CD14-positive monocyte (primary cell): ENCODE measurements at regions not wholly inside any gene's neighbourhood (a gene's known extent, or its start where the extent isn't known, plus 50 kb on each side); places are given as distances from the start of the nearest gene placed in this dataset.

Experiments
- DNase-seq, 3 donors: peaks; one replicate each; pipeline ENCODE4 v3.0.0-alpha.2; 2011 to 2022
- H2AFZ ChIP-seq: 2 replicates; pipeline ENCODE4 v1.6.0; 2012; ENCODE audit warnings: mild to moderate bottlenecking, low read depth, low read length, inconsistent platforms; ENCODE audit not compliant: insufficient read depth, poor library complexity, severe bottlenecking
- H3K27ac ChIP-seq, 2 donors: 1 replicate in 1 of 2; 2 replicates in 1 of 2; pipeline ENCODE4 v1.5.1; 2012 to 2013; ENCODE audit warnings: low read length in 2 of 2, control low read depth in 1 of 2, inconsistent platforms in 1 of 2, low read depth in 1 of 2, mild to moderate bottlenecking in 1 of 2
- H3K27me3 ChIP-seq, 2 donors: one replicate each; pipeline versions ENCODE4 v1.6.0 to v1.6.1; 2011 to 2013; ENCODE audit warnings: low read length in 2 of 2; ENCODE audit not compliant: control insufficient read depth in 2 of 2, insufficient read depth in 2 of 2
- H3K36me3 ChIP-seq, 2 donors: replicated peaks in 1 of 2; 1 replicate in 1 of 2; 2 replicates in 1 of 2; pipeline versions ENCODE4 v1.5.1 to v1.6.1; 2012 to 2013; ENCODE audit warnings: low read length in 2 of 2, control low read depth in 1 of 2, inconsistent platforms in 1 of 2, mild to moderate bottlenecking in 1 of 2; ENCODE audit not compliant: insufficient read depth in 2 of 2, control insufficient read depth in 1 of 2
- H3K4me1 ChIP-seq, 2 donors: 1 replicate in 1 of 2; 2 replicates in 1 of 2; pipeline versions ENCODE4 v1.5.1 to v1.6.1; 2012 to 2013; ENCODE audit warnings: low read length in 2 of 2, control low read depth in 1 of 2, inconsistent platforms in 1 of 2, mild to moderate bottlenecking in 1 of 2, moderate library complexity in 1 of 2; ENCODE audit not compliant: insufficient read depth in 2 of 2, control insufficient read depth in 1 of 2
- H3K4me2 ChIP-seq: replicated peaks from 2 replicates; pipeline ENCODE3; 2012; ENCODE audit warnings: low read length, moderate library complexity, mild to moderate bottlenecking; ENCODE audit not compliant: poor library complexity, severe bottlenecking; ENCODE audit errors: extremely low read depth
- H3K4me3 ChIP-seq, 3 experiments: fragments of 200-600 bp in 1 of 3; sonication (generic) in 1 of 3; replicated peaks in 1 of 3; 1 replicate in 2 of 3; 2 replicates in 1 of 3; pipeline ENCODE4 v1.5.1; 2011 to 2013; ENCODE audit warnings: low read length in 3 of 3, mild to moderate bottlenecking in 3 of 3, control low read depth in 2 of 3, low read depth in 2 of 3, inconsistent platforms in 1 of 3, moderate library complexity in 1 of 3
- H3K79me2 ChIP-seq: 2 replicates; pipeline ENCODE4 v1.6.0; 2012; ENCODE audit warnings: mild to moderate bottlenecking, control low read depth, inconsistent platforms, low read length, moderate library complexity; ENCODE audit not compliant: insufficient read depth
- H3K9ac ChIP-seq: 2 replicates; pipeline ENCODE4 v1.6.0; 2017; ENCODE audit warnings: low read length, mild to moderate bottlenecking; ENCODE audit not compliant: insufficient read depth, poor library complexity, severe bottlenecking
- H3K9me3 ChIP-seq, 2 donors: replicated peaks in 1 of 2; 1 replicate in 1 of 2; 2 replicates in 1 of 2; pipeline versions ENCODE4 v1.5.1 to v1.6.1; 2012 to 2013; ENCODE audit warnings: low read length in 2 of 2, control low read depth in 1 of 2; ENCODE audit not compliant: control insufficient read depth in 1 of 2, insufficient read depth in 1 of 2
- H4K20me1 ChIP-seq: 2 replicates; pipeline ENCODE4 v1.6.0; 2012; ENCODE audit warnings: mild to moderate bottlenecking, low read length, control low read depth, moderate library complexity; ENCODE audit not compliant: insufficient read depth
- H3K27ac Mint-ChIP-seq, 7 donors: one replicate each; pipeline ENCODE4 v1.8.0; 2020; ENCODE audit warnings: mild to moderate bottlenecking in 7 of 7, mixed read lengths in 7 of 7, moderate library complexity in 6 of 7, inconsistent platforms in 2 of 7
- H3K27me3 Mint-ChIP-seq, 3 donors: one replicate each; pipeline ENCODE4 v1.8.0; 2021 to 2022; ENCODE audit warnings: low read depth in 3 of 3, mild to moderate bottlenecking in 3 of 3, mixed read lengths in 3 of 3, moderate library complexity in 3 of 3, inconsistent platforms in 1 of 3
- H3K36me3 Mint-ChIP-seq, 2 donors: one replicate each; pipeline ENCODE4 v1.8.0; 2020; ENCODE audit warnings: mixed read lengths in 2 of 2, inconsistent platforms in 1 of 2, mild to moderate bottlenecking in 1 of 2
- H3K4me1 Mint-ChIP-seq: one replicate; pipeline ENCODE4 v1.8.0; 2020; ENCODE audit warnings: mild to moderate bottlenecking, mixed read lengths
- H3K4me3 Mint-ChIP-seq, 2 donors: one replicate each; pipeline ENCODE4 v1.8.0; 2020; ENCODE audit warnings: mild to moderate bottlenecking in 2 of 2, mixed read lengths in 2 of 2, moderate library complexity in 1 of 2
- H3K9me3 Mint-ChIP-seq, 7 donors: one replicate each; pipeline ENCODE4 v1.8.0; 2020 to 2022; ENCODE audit warnings: mixed read lengths in 7 of 7, mild to moderate bottlenecking in 6 of 7, moderate library complexity in 6 of 7, inconsistent platforms in 2 of 7
- CTCF ChIP-seq: fragments of 200-600 bp; IDR thresholded peaks from one replicate; pipeline ENCODE4 v1.8.0; 2022; ENCODE audit warnings: antibody characterized with exemption, mild to moderate bottlenecking
- WGBS: methylation state at CpG from one replicate; pipeline ENCODE4 v1.1.5; 2013; ENCODE audit warnings: missing lambda C conversion rate; ENCODE audit not compliant: insufficient coverage; 5-methylcytosine and 5-hydroxymethylcytosine counted together
- intact Hi-C, 2 donors: fragments of 100-400 bp; cut with micrococcal nuclease; formaldehyde crosslinking; loops; one replicate each; pipeline versions ENCODE4 v1.15.0 to v1.15.1; 2023

DNA sequence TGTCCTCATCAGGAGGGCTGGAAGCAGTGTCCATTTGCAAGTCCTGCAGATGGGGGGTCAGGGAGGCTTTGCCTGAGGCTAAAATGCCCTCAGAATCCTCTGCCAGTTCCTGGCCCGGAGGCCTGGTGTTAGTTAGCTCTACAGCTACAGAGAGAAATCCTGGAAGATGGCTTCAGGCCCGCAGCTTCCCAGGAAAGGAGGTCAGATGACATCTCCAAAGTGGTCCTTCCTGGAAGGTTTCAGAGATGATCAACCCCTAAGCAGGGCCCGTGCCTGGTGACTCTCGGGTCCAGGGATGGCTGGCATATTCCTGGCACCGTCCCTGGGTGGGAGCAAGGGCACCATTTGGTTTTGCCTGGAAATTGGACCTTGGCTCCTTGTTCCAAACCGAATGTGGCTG lies 959.1 kb downstream of the BRD1 start:
- Histone ChIP-seq H2AFZ (no peak overlapping the region), H3K4me3 (no peak overlapping the region), H3K9ac (no peak overlapping the region), H3K27ac (no peak overlapping the region), H3K36me3 (no peaks in the 10 kb centered on the region), H3K4me1 (no peaks in the 10 kb centered on the region), H3K79me2 (no peaks in the 10 kb centered on the region), H3K4me2 (no peak overlapping the region), H3K9me3 (peaks cover 0 to 4% of the 10 kb centered on the region in 2 donors), H3K27me3 (no peaks in the 10 kb centered on the region), H4K20me1 (no peaks in the 10 kb centered on the region)
- Mint-ChIP-seq H3K36me3 (no peaks in the 10 kb centered on the region), H3K4me1 (no peaks in the 10 kb centered on the region), H3K27ac (no peak overlapping the region), H3K4me3 (no peak overlapping the region), H3K9me3 (peaks cover 2 to 17% (median 6%) of the 10 kb centered on the region in 7 donors), H3K27me3 (peaks cover 7 to 14% (median 11%) of the 10 kb centered on the region in 3 donors)
- no peak for TF ChIP-seq CTCF
- intact Hi-C loops, result no loop called here
- no peak for DNase-seq
- 60% methylated on average over 6 of the region's 6 CpGs for WGBS

GRCh38 chr22:48867891-48868290 lies 959.8 kb downstream of the BRD1 start:
- Histone ChIP-seq H3K9me3 (peaks cover 0 to 4% of the 10 kb centered on the region in 2 donors), H3K9ac (no peak overlapping the region), H3K27me3 (no peaks in the 10 kb centered on the region), H4K20me1 (no peaks in the 10 kb centered on the region), H3K36me3 (no peaks in the 10 kb centered on the region), H2AFZ (no peak overlapping the region), H3K4me2 (no peak overlapping the region), H3K4me3 (no peak overlapping the region), H3K79me2 (no peaks in the 10 kb centered on the region), H3K27ac (no peak overlapping the region), H3K4me1 (no peaks in the 10 kb centered on the region)
- Mint-ChIP-seq H3K36me3 (no peaks in the 10 kb centered on the region), H3K4me1 (no peaks in the 10 kb centered on the region), H3K4me3 (no peak overlapping the region), H3K9me3 (peaks cover 2 to 17% (median 6%) of the 10 kb centered on the region in 7 donors), H3K27ac (no peak overlapping the region), H3K27me3 (peaks cover 7 to 14% (median 11%) of the 10 kb centered on the region in 3 donors)
- no peak for TF ChIP-seq CTCF
- intact Hi-C loops, result no loop called here
- DNase-seq, result no peak
- WGBS, result 79% methylated on average over 8 of the region's 10 CpGs
